ENCODE measurements at regions not wholly inside any gene's neighbourhood (a gene's known extent, or its start where the extent isn't known, plus 50 kb on each side); places are given as distances from the start of the nearest gene placed in this dataset.

DNA sequence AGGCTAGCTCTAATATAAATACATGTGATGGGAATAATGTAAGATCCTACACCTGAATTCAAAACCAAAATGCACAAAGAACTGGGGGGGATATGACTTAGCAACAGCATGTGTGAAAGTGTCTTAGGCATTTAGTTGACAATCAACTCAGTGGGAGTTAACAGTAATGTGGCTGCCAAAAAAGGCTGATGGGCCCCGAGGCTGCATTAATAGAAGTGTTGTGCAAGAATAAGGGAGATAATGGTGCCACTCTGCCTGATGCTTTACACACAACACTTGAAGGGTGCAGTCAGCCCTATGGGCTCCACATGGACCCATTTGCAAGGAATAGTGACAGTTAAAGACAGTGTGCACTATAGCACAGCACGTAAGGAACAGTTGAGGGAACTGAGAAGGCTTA lies 649.4 kb upstream of the ZEB2 start:
- no peak overlapping the region for H3K4ac ChIP-seq (ENCODE audit: low read depth, low read length)
- H2BK120ac ChIP-seq (ENCODE audit: low read depth, low read length, poor library complexity, severe bottlenecking) = no peak overlapping the region
- no peaks in the 10 kb centered on the region for H3K9me3 ChIP-seq (ENCODE audit: control insufficient read depth, low read depth, low read length)
- H3K4me3 Mint-ChIP-seq = no peak overlapping the region
- no peak overlapping the region for H2AK5ac ChIP-seq (ENCODE audit: insufficient read length, low read length)
- H3K18ac ChIP-seq (ENCODE audit: insufficient read length, low read depth, low read length) = no peak overlapping the region
- H2BK20ac ChIP-seq (ENCODE audit: low read depth, low read length, poor library complexity, severe bottlenecking) = no peak overlapping the region
- H2BK12ac ChIP-seq (ENCODE audit: insufficient read length, low read depth, low read length) = no peak overlapping the region
- H3K56ac ChIP-seq (ENCODE audit: insufficient read length, low read depth, low read length) = no peak overlapping the region
- H2AFZ ChIP-seq (ENCODE audit: low read length) = no peak overlapping the region
- no peak overlapping the region for H3K4me2 ChIP-seq (ENCODE audit: insufficient read depth, insufficient read length, low read length)
- WGBS (ENCODE audit: extremely low coverage, insufficient read length, low lambda C conversion rate) = no CpG with 5 or more reads among the region's 2 CpGs
- no peak for DNase-seq
- H3T11ph ChIP-seq (ENCODE audit: low read length) = no peak overlapping the region
- H4K8ac ChIP-seq (replicated peaks; ENCODE audit: insufficient read length, low read depth, low read length) = no peak overlapping the region
- no peaks in the 10 kb centered on the region; a peak in 1 of 5 replicates for H3K9me3 Mint-ChIP-seq
- H3K9ac ChIP-seq (ENCODE audit: extremely low read depth, insufficient read length, low read length) = no peak overlapping the region
- no peaks in the 10 kb centered on the region for H3K4me1 Mint-ChIP-seq
- no peak overlapping the region for H3K27ac Mint-ChIP-seq
- H4K91ac ChIP-seq (ENCODE audit: insufficient read length, low read depth, low read length) = no peak overlapping the region
- no peak overlapping the region for H2BK15ac ChIP-seq (ENCODE audit: low read depth, low read length)
- no peak overlapping the region for H3K23ac ChIP-seq (ENCODE audit: insufficient read length, low read depth, low read length)
- no peaks in the 10 kb centered on the region for H3K27me3 Mint-ChIP-seq (ENCODE audit: low read depth)
- no peak overlapping the region for H3K27ac ChIP-seq (ENCODE audit: insufficient read length, low read depth, low read length)
- H4K5ac ChIP-seq (ENCODE audit: insufficient read length, low read depth, low read length) = no peak overlapping the region
- H3K4me1 ChIP-seq (ENCODE audit: insufficient read depth, low read length) = no peaks in the 10 kb centered on the region
- no peaks in the 10 kb centered on the region for H3K23me2 ChIP-seq (ENCODE audit: insufficient read length, low read depth, low read length, poor library complexity, severe bottlenecking)
- no peaks in the 10 kb centered on the region for H3K27me3 ChIP-seq (ENCODE audit: insufficient read depth, low read length)
- H2BK5ac ChIP-seq (ENCODE audit: insufficient read length, low read length) = no peak overlapping the region
- TF ChIP-seq CTCF (conservative IDR thresholded peaks at IDR 0.05) = no peak
- no peaks in the 10 kb centered on the region for H3K79me1 ChIP-seq (ENCODE audit: insufficient read depth, low read depth, low read length, poor library complexity, severe bottlenecking)
- H3K36me3 Mint-ChIP-seq (ENCODE audit: insufficient read depth in 1 of 3, low read depth in 3 of 3) = no peaks in the 10 kb centered on the region
- no peaks in the 10 kb centered on the region for H3K79me2 ChIP-seq (ENCODE audit: insufficient read depth, low read length)
- H3K14ac ChIP-seq (ENCODE audit: insufficient read depth, low read length) = no peak overlapping the region
- H4K20me1 ChIP-seq (ENCODE audit: control insufficient read depth, insufficient read depth, insufficient read length) = no peaks in the 10 kb centered on the region
